ENCODE measurements at regions not wholly inside any gene's neighbourhood (a gene's known extent, or its start where the extent isn't known, plus 50 kb on each side); places are given as distances from the start of the nearest gene placed in this dataset.

- Histone ChIP-seq H4K20me1 (replicated peaks; ENCODE audit: control insufficient read depth, extremely low read depth, insufficient read depth, low read length) (no peaks in the 10 kb centered on the region), H3K9ac (replicated peaks; ENCODE audit: extremely low read depth, insufficient read depth, low read length) (no peak overlapping the region), H3K4me3 (replicated peaks in 1 of 3; ENCODE audit: insufficient read depth in 1 of 3, low read depth in 1 of 3, low read length in 3 of 3) (no peak overlapping the region), H3K9me1 (replicated peaks; ENCODE audit: control insufficient read depth, extremely low read depth, insufficient read depth, low read length) (no peaks in the 10 kb centered on the region), H3K4me2 (ENCODE audit: insufficient read depth, low read length) (no peak overlapping the region), H3K9me3 (replicated peaks; ENCODE audit: control insufficient read depth, insufficient read depth, low read length) (no peaks in the 10 kb centered on the region), H3K4me1 (ENCODE audit: control insufficient read depth, extremely low read depth, insufficient read depth, low read length) (no peaks in the 10 kb centered on the region), H2AFZ (ENCODE audit: low read depth, low read length) (no peak overlapping the region), H3K27ac (ENCODE audit: insufficient read depth, low read depth, low read length) (no peak overlapping the region), H3K27me3 (ENCODE audit: control insufficient read depth in 2 of 2, insufficient read depth in 2 of 2, low read length in 2 of 2) (no peaks in the 10 kb centered on the region), H3K36me3 (ENCODE audit: control insufficient read depth in 2 of 2, extremely low read depth in 1 of 2, insufficient read depth in 2 of 2, low read length in 2 of 2) (no peaks in the 10 kb centered on the region), H3K79me2 (ENCODE audit: control insufficient read depth, insufficient read depth, low read length) (no peaks in the 10 kb centered on the region)
- no peak for TF ChIP-seq FOS (IDR thresholded peaks at IDR 0.05; ENCODE audit: borderline replicate concordance, insufficient read depth, low read length)
- no peak for TF ChIP-seq CTCF (IDR thresholded peaks at IDR 0.05; ENCODE audit: extremely low read depth in 1 of 2, insufficient read depth in 1 of 2, low read depth in 1 of 2, low read length in 2 of 2)
- TF ChIP-seq EZH2 (IDR thresholded peaks at IDR 0.05; ENCODE audit: borderline replicate concordance, low read depth, low read length, severe bottlenecking): no peak
- TF ChIP-seq MYC (IDR thresholded peaks at IDR 0.05; ENCODE audit: low read depth, low read length): no peak
- TF ChIP-seq JUN (IDR thresholded peaks at IDR 0.05; ENCODE audit: borderline replicate concordance, insufficient read depth, insufficient read length, low read depth): no peak
- TF ChIP-seq POLR2AphosphoS5 (IDR thresholded peaks at IDR 0.05; ENCODE audit: insufficient read depth, low read depth, low read length): no peak
- TF ChIP-seq GATA2 (IDR thresholded peaks at IDR 0.05; ENCODE audit: insufficient read depth, insufficient read length, low read depth, low read length): no peak
- no peak for TF ChIP-seq POLR2A (IDR thresholded peaks at IDR 0.05; ENCODE audit: low read depth, low read length)
- no peak for TF ChIP-seq MAX (IDR thresholded peaks at IDR 0.05; ENCODE audit: insufficient read depth, insufficient read length)
- intact Hi-C loops (cut with micrococcal nuclease): no loop called here
- POLR2A ChIA-PET: no interaction called here
- CTCF ChIA-PET: no interaction called here
- no TSS peak for BruUV-seq (replicated peaks)
- dilution Hi-C loops (cut with MboI; ENCODE audit: extremely low pct_ligation_motif_present, low sequenced_read_pairs): no loop called here
- DNase-seq (ENCODE audit: low read depth, low spot score) (no peak), FAIRE-seq (no peak)
Observed at GRCh38 chr14:106690333-106690891, 1164.0 kb downstream of the TMEM121 start.

All from endothelial cell of umbilical vein (primary cell).